ENCODE measurements at regions not wholly inside any gene's neighbourhood (a gene's known extent, or its start where the extent isn't known, plus 50 kb on each side); places are given as distances from the start of the nearest gene placed in this dataset.
A peak's percentile ranks its signal among the peaks of the same experiment; 100 is the strongest.

DNA sequence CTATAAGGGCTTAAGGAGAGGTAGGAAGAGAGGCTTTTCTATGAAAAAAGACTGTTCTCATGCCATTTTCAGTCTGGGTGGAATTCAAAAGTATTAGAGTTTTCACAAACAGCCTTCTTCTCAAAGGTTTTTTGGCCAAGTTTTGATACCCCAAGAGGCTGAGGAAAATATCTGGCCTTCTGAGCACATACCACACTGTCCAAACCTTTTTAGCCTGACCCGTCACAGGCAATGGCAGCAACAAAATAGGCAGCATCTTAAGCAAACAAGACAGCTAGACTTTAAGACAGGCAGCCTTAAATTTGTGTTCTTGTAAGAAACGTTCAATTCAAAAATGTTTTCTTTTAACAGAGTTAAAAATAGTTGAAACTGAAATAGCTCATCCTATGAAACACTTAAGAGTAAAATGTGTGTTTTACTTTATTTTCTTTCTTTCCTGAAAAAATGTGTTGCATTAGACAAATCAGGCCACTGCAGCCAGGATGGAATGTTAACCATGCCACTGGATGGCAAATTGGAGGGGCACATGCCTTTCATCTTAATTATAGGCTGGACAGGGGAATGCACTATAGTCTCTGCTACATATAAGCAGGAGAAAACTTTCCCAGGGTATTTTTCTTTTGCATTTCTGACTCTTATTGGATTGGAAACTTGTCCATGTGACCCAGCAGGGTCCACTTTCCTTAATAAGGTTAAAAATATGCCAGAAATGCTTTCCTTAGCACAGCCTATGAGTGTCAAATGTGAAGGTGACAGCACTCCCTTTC, 315.0 kb downstream of the TGFB2 start:
- H3K27ac Mint-ChIP-seq: no peak overlapping the region
- no peak overlapping the region for H3K9ac ChIP-seq (ENCODE audit: extremely low read depth, low read length, poor library complexity, severe bottlenecking)
- H3K27ac ChIP-seq (ENCODE audit: low read depth, low read length): peak overlapping the region; percentile 14

DNA sequence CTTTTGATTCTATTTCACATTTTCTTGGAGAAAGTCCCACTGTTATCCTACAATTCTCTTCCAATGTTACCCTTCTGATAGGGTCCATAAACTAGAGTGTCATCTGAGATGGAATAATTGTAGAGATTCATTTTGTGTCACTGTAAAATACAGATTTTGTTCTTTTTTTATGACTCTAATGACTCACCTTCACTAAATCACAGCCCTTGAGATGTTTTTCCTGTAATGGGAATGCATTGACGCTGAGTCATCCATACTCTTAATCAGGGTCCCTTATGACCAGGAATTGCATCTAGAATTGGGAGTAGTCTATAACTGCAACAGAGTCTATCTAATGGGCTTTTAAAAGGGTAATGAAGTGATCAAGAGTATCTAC, 315.5 kb downstream of the TGFB2 start:
- Mint-ChIP-seq H3K36me3 (ENCODE audit: low read depth) (no peaks in the 10 kb centered on the region), H3K4me3 (no peak overlapping the region), H3K4me1 (no peaks in the 10 kb centered on the region), H3K27ac (no peak overlapping the region), H3K9me3 (no peaks in the 10 kb centered on the region), H3K27me3 (ENCODE audit: insufficient read depth) (no peaks in the 10 kb centered on the region)
- no peaks in the 10 kb centered on the region for H3K27me3 ChIP-seq (ENCODE audit: control insufficient read depth, insufficient read depth, low read length, poor library complexity, severe bottlenecking)
- no peaks in the 10 kb centered on the region for H3K36me3 ChIP-seq (ENCODE audit: control insufficient read depth, insufficient read depth, low read length)
- peak overlapping the region; percentile 14 for H3K27ac ChIP-seq (ENCODE audit: low read depth, low read length)
- peaks cover under 1% of the 10 kb centered on the region for H3K9me3 ChIP-seq (ENCODE audit: control insufficient read depth, low read length)
- DNase-seq: no peak
- no peak for TF ChIP-seq CTCF (conservative IDR thresholded peaks at IDR 0.05)
- no peak overlapping the region for H3K4me3 ChIP-seq (ENCODE audit: low read length)
- no peak overlapping the region for H3K9ac ChIP-seq (ENCODE audit: extremely low read depth, low read length, poor library complexity, severe bottlenecking)
- H3K4me1 ChIP-seq (ENCODE audit: control insufficient read depth, insufficient read depth, low read length): no peaks in the 10 kb centered on the region
- 86 to 92% methylated on average over 1 of the region's 1 CpG for WGBS, 2 experiments (ENCODE audit: insufficient coverage in 1 of 2, insufficient read length in 1 of 2)

More for the DNA sequence above, 315.0 kb downstream of the TGFB2 start:
- no peaks in the 10 kb centered on the region for H3K27me3 ChIP-seq (ENCODE audit: control insufficient read depth, insufficient read depth, low read length, poor library complexity, severe bottlenecking)
- H3K4me1 ChIP-seq (ENCODE audit: control insufficient read depth, insufficient read depth, low read length): no peaks in the 10 kb centered on the region
- no peaks in the 10 kb centered on the region for H3K36me3 ChIP-seq (ENCODE audit: control insufficient read depth, insufficient read depth, low read length)
- 61 to 93% methylated on average over 2 of the region's 2 CpGs for WGBS, 2 experiments (ENCODE audit: insufficient coverage in 1 of 2, insufficient read length in 1 of 2)
- H3K9me3 Mint-ChIP-seq: no peaks in the 10 kb centered on the region
- H3K27me3 Mint-ChIP-seq (ENCODE audit: insufficient read depth): no peaks in the 10 kb centered on the region
- H3K4me3 ChIP-seq (ENCODE audit: low read length): no peak overlapping the region
- no peak for DNase-seq
- TF ChIP-seq CTCF (conservative IDR thresholded peaks at IDR 0.05): no peak
- no peaks in the 10 kb centered on the region for H3K9me3 ChIP-seq (ENCODE audit: control insufficient read depth, low read length)
- H3K4me1 Mint-ChIP-seq: no peaks in the 10 kb centered on the region
- H3K4me3 Mint-ChIP-seq: no peak overlapping the region
- H3K36me3 Mint-ChIP-seq (ENCODE audit: low read depth): no peaks in the 10 kb centered on the region

DNA sequence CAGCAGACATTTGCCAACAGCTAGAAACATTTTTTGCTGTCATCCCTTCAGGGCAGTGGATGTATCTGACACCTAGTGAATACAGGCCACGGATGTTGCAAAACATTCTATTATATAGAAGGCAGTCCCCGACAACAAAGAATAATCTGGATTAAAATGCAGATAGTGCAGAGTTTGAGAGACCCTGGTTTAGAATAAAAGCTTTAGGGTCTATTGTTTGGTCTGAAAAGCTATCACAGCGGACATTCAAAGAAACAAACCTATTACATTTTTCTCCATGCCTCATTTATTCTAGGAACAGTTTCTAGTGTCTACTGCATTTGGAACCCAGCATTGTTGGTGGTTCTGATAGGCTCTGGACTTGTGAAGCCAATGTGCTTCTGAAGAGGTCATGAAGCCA, 316.3 kb downstream of the TGFB2 start:
- H3K9ac ChIP-seq (ENCODE audit: extremely low read depth, low read length, poor library complexity, severe bottlenecking): no peak overlapping the region
- no peaks in the 10 kb centered on the region for H3K36me3 ChIP-seq (ENCODE audit: control insufficient read depth, insufficient read depth, low read length)
- 51 to 100% methylated on average over 2 to 3 of the region's 3 CpGs for WGBS, 2 experiments (ENCODE audit: insufficient coverage in 1 of 2, insufficient read length in 1 of 2)
- no peaks in the 10 kb centered on the region for H3K4me1 Mint-ChIP-seq
- no peaks in the 10 kb centered on the region for H3K27me3 Mint-ChIP-seq (ENCODE audit: insufficient read depth)
- peaks cover 5% of the 10 kb centered on the region for H3K9me3 ChIP-seq (ENCODE audit: control insufficient read depth, low read length)
- no peak for DNase-seq
- no peaks in the 10 kb centered on the region for H3K27me3 ChIP-seq (ENCODE audit: control insufficient read depth, insufficient read depth, low read length, poor library complexity, severe bottlenecking)
- no peak overlapping the region for H3K27ac ChIP-seq (ENCODE audit: low read depth, low read length)
- no peak for TF ChIP-seq CTCF (conservative IDR thresholded peaks at IDR 0.05)
- no peaks in the 10 kb centered on the region for H3K9me3 Mint-ChIP-seq
- H3K4me3 Mint-ChIP-seq: no peak overlapping the region
- H3K27ac Mint-ChIP-seq: no peak overlapping the region
- H3K36me3 Mint-ChIP-seq (ENCODE audit: low read depth): no peaks in the 10 kb centered on the region
- no peak overlapping the region for H3K4me3 ChIP-seq (ENCODE audit: low read length)
- H3K4me1 ChIP-seq (ENCODE audit: control insufficient read depth, insufficient read depth, low read length): no peaks in the 10 kb centered on the region

Measured in endodermal cell (in vitro differentiated cells).